SK-N-SH treated with all-trans-retinoic acid at 6 μM for 48 hours (cell line): ENCODE measurements at regions not wholly inside any gene's neighbourhood (a gene's known extent, or its start where the extent isn't known, plus 50 kb on each side); places are given as distances from the start of the nearest gene placed in this dataset.

ENCODE experiments used
- ATAC-seq: fragments of 200-7000 bp; cut with Tn5 transposase; 3 replicates; pipeline ENCODE4 v1.9.1; 2020; ENCODE audit warnings: mild to moderate bottlenecking, moderate library complexity
- ARNTL ChIP-seq: fragments of 450-650 bp; formaldehyde crosslinking; IDR thresholded peaks from 2 replicates; pipeline ENCODE4 v1.5.0; 2020; ENCODE audit warnings: low read depth, mild to moderate bottlenecking, moderate library complexity, borderline replicate concordance
- BACH2 ChIP-seq: fragments of 250-450 bp; sonication (Bioruptor Pico); IDR thresholded peaks from 2 replicates; pipeline ENCODE4 v1.9.0; 2021; ENCODE audit warnings: mild to moderate bottlenecking, borderline replicate concordance
- ESRRG ChIP-seq: fragments of 250-450 bp; sonication (Bioruptor Pico); IDR thresholded peaks from 2 replicates; pipeline ENCODE4 v1.6.1; 2021; ENCODE audit warnings: mild to moderate bottlenecking
- GLIS3 ChIP-seq: fragments of 250-450 bp; sonication (Bioruptor Pico); IDR thresholded peaks from 2 replicates; pipeline ENCODE4 v1.5.0; 2020; ENCODE audit warnings: mild to moderate bottlenecking, moderate library complexity
- ISL1 ChIP-seq: fragments of 250-450 bp; sonication (Bioruptor Pico); IDR thresholded peaks from 2 replicates; pipeline ENCODE4 v2.1.2; 2022; ENCODE audit warnings: mild to moderate bottlenecking, moderate library complexity
- OSR1 ChIP-seq: fragments of 250-450 bp; sonication (Bioruptor Pico); IDR thresholded peaks from 2 replicates; pipeline ENCODE4 v1.8.0; 2022; ENCODE audit warnings: moderate library complexity, mild to moderate bottlenecking, inconsistent platforms
- PPARA ChIP-seq: fragments of 250-450 bp; sonication (Bioruptor Pico); IDR thresholded peaks from 2 replicates; pipeline ENCODE4 v1.5.0; 2020; ENCODE audit warnings: mild to moderate bottlenecking, borderline replicate concordance
- RARB ChIP-seq: fragments of 250-450 bp; sonication (Bioruptor Pico); IDR thresholded peaks from 2 replicates; pipeline ENCODE4 v1.8.0; 2021; ENCODE audit warnings: mild to moderate bottlenecking, moderate library complexity
- SNAI2 ChIP-seq: fragments of 250-450 bp; sonication (Bioruptor Pico); IDR thresholded peaks from 2 replicates; pipeline ENCODE4 v1.5.0; 2020; ENCODE audit warnings: mild to moderate bottlenecking, moderate library complexity
- TCF4 ChIP-seq: fragments of 250-450 bp; sonication (Bioruptor Pico); IDR thresholded peaks from 2 replicates; pipeline ENCODE4 v1.8.0; 2021; ENCODE audit warnings: mild to moderate bottlenecking, moderate library complexity, borderline replicate concordance
- TOX ChIP-seq: fragments of 250-450 bp; sonication (Bioruptor Pico); IDR thresholded peaks from 2 replicates; pipeline ENCODE4 v1.8.0; 2021; ENCODE audit warnings: mild to moderate bottlenecking, moderate library complexity, borderline replicate concordance
- TSHZ2 ChIP-seq: fragments of 250-450 bp; sonication (Bioruptor Pico); IDR thresholded peaks from 2 replicates; pipeline ENCODE4 v1.5.0; 2020; ENCODE audit warnings: mild to moderate bottlenecking, moderate library complexity
- ZC3H10 ChIP-seq: fragments of 250-450 bp; sonication (Bioruptor Pico); IDR thresholded peaks from 2 replicates; pipeline ENCODE4 v1.5.1; 2021; ENCODE audit warnings: mild to moderate bottlenecking, moderate library complexity
- ZFP3 ChIP-seq: fragments of 250-450 bp; sonication (Bioruptor Pico); IDR thresholded peaks from 2 replicates; pipeline ENCODE4 v1.5.0; 2020; ENCODE audit warnings: mild to moderate bottlenecking, moderate library complexity
- ZFP30 ChIP-seq: fragments of 450-650 bp; formaldehyde crosslinking; IDR thresholded peaks from 2 replicates; pipeline ENCODE4 v1.5.0; 2022; ENCODE audit warnings: mild to moderate bottlenecking, moderate library complexity
- ZNF565 ChIP-seq: fragments of 450-650 bp; formaldehyde crosslinking; conservative IDR thresholded peaks from 2 replicates; pipeline ENCODE4 v1.5.0; 2020; ENCODE audit warnings: low read depth, mild to moderate bottlenecking, moderate library complexity
- ZNF70 ChIP-seq: fragments of 450-650 bp; formaldehyde crosslinking; IDR thresholded peaks from 2 replicates; pipeline ENCODE4 v1.5.0; 2020; ENCODE audit warnings: mild to moderate bottlenecking, moderate library complexity
- ZNF8 ChIP-seq: fragments of 450-650 bp; formaldehyde crosslinking; IDR thresholded peaks from 2 replicates; pipeline ENCODE4 v1.5.0; 2020; ENCODE audit warnings: mild to moderate bottlenecking, moderate library complexity
- TF ChIP-seq, protein P1 (sequence below): fragments of 250-450 bp; sonication (Bioruptor Pico); IDR thresholded peaks from 2 replicates; pipeline ENCODE4 v1.5.1; 2021; ENCODE audit warnings: mild to moderate bottlenecking, moderate library complexity
- TF ChIP-seq, protein P2 (sequence below): fragments of 250-450 bp; sonication (Bioruptor Pico); IDR thresholded peaks from 2 replicates; pipeline ENCODE4 v1.8.0; 2021; ENCODE audit warnings: low read depth, mild to moderate bottlenecking, moderate library complexity, borderline replicate concordance

DNA sequence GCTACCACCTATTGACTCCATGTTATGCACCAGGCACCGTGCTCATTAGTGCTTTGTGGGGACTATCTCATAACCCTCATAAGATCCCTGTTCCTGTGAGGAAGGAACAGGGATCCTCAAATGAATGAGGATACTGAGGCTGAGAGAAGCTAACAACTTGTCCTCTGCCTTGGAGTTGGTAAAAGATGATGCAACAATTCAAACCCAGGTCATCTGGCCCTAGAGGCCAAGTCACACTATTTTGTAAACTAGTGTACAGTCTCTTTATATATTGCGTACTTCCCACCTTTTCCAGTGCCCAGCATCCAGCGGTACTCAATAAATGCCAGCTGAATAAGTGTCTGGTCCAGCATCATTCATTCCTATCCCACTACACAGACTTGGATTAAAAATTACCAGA lies 92.6 kb downstream of the RCN1 start:
- TF ChIP-seq ZNF70 (no peak), TSHZ2 (CRISPR knock-in tag) (no peak), SNAI2 (CRISPR knock-in tag) (no peak), RARB (CRISPR knock-in tag) (no peak), GLIS3 (CRISPR knock-in tag) (no peak), TCF4 (CRISPR knock-in tag) (no peak)
- TF ChIP-seq, protein P1, sequence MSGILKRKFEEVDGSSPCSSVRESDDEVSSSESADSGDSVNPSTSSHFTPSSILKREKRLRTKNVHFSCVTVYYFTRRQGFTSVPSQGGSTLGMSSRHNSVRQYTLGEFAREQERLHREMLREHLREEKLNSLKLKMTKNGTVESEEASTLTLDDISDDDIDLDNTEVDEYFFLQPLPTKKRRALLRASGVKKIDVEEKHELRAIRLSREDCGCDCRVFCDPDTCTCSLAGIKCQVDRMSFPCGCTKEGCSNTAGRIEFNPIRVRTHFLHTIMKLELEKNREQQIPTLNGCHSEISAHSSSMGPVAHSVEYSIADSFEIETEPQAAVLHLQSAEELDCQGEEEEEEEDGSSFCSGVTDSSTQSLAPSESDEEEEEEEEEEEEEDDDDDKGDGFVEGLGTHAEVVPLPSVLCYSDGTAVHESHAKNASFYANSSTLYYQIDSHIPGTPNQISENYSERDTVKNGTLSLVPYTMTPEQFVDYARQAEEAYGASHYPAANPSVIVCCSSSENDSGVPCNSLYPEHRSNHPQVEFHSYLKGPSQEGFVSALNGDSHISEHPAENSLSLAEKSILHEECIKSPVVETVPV (CRISPR knock-in tag) = no peak
- TF ChIP-seq, protein P2, sequence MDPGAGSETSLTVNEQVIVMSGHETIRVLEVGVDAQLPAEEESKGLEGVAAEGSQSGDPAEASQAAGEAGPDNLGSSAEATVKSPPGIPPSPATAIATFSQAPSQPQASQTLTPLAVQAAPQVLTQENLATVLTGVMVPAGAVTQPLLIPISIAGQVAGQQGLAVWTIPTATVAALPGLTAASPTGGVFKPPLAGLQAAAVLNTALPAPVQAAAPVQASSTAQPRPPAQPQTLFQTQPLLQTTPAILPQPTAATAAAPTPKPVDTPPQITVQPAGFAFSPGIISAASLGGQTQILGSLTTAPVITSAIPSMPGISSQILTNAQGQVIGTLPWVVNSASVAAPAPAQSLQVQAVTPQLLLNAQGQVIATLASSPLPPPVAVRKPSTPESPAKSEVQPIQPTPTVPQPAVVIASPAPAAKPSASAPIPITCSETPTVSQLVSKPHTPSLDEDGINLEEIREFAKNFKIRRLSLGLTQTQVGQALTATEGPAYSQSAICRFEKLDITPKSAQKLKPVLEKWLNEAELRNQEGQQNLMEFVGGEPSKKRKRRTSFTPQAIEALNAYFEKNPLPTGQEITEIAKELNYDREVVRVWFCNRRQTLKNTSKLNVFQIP = no peak
- no peak for ATAC-seq

DNA sequence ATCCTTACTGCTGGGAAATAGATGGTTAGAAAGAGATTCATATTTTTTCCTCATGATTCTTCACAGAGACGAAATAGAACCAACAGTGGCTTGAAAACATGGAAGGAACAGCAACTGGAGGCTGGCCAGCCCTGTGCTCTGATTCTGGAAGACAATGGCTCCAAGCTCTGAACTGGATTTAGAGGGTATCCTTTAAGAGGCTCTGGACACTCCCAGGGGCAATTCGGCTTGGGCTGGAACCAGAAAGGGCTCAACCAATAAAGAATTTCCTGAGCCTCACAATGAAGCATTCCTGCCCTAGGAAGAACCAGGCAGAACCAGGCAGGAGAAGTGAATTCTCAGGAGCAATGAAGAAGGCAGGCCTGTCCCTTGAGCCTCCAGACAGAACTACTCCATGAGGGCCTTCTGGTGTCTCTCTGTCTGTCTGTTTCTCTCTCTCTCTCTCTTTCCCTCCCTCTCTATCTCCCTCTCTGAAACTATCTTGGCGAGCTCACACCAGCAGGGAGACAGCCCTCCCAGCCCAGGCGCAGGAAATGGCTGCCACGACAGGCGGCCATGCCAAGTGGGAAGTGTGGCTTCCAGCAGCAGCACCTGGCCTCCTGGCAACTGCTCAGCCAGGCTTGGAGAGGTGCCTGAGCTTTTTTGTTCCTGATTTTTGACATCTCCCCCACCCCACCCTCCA lies 93.3 kb downstream of the RCN1 start:
- no peak for ATAC-seq
- TF ChIP-seq ZNF70 = no peak
- TF ChIP-seq ISL1 (CRISPR knock-in tag) = no peak
- no peak for TF ChIP-seq TCF4 (CRISPR knock-in tag)
- TF ChIP-seq ZC3H10 (CRISPR knock-in tag) = no peak
- TF ChIP-seq, protein P1 (CRISPR knock-in tag) = no peak
- TF ChIP-seq ZFP30 (CRISPR knock-in tag) = no peak
- no peak for TF ChIP-seq TSHZ2 (CRISPR knock-in tag)
- no peak for TF ChIP-seq ZFP3
- no peak for TF ChIP-seq GLIS3 (CRISPR knock-in tag)

GRCh38 chr11:32184723-32185376 lies 94.0 kb downstream of the RCN1 start:
- ATAC-seq = no peak
- TF ChIP-seq TOX (no peak), ZNF70 (no peak), ZNF565 (CRISPR knock-in tag) (no peak)

- ATAC-seq = no peak
These were observed 95.2 kb downstream of the RCN1 start for GRCh38 chr11:32186118-32186517.

More at GRCh38 chr11:32186118-32186517, 95.2 kb downstream of the RCN1 start:
- TF ChIP-seq ARNTL (CRISPR knock-in tag) (no peak), BACH2 (no peak), PPARA (CRISPR knock-in tag) (no peak), TSHZ2 (CRISPR knock-in tag) (no peak), GLIS3 (CRISPR knock-in tag) (no peak), OSR1 (no peak), RARB (CRISPR knock-in tag) (no peak), ESRRG (CRISPR knock-in tag) (no peak), ZNF8 (CRISPR knock-in tag) (no peak)
- TF ChIP-seq, protein P1 (CRISPR knock-in tag) = no peak
